HEK293 (cell line): ENCODE measurements at regions not wholly inside any gene's neighbourhood (a gene's known extent, or its start where the extent isn't known, plus 50 kb on each side); places are given as distances from the start of the nearest gene placed in this dataset.

Experiments used
- CTCF ChIA-PET: fragments of 350-600 bp; formaldehyde crosslinking; extraction: SDS; loops from one replicate; lab custom pipeline; 2021; ENCODE audit warnings: antibody characterized with exemption; lab: Yijun Ruan, JAX
- POLR2A ChIA-PET: fragments of 300-600 bp; formaldehyde crosslinking; extraction: SDS; loops from one replicate; lab custom pipeline; 2020; ENCODE audit warnings: antibody characterized with exemption, inconsistent platforms; lab: Yijun Ruan, JAX
- H3K27ac ChIP-seq: fragments of 200-500 bp; sonication (Bioruptor generic); 2 replicates; pipeline ENCODE4 v1.5.1; 2014; ENCODE audit warnings: low read depth, low read length, control low read depth, inconsistent platforms; ENCODE audit errors: extremely low read depth
- H3K36me3 ChIP-seq, 2 experiments: fragments of 200-500 bp in 1 of 2; sonication (Bioruptor generic) in 1 of 2; 1 replicate in 1 of 2; 2 replicates in 1 of 2; pipeline ENCODE4 v1.5.1; 2014 to 2017; ENCODE audit warnings: inconsistent platforms in 2 of 2, low read length in 2 of 2; ENCODE audit not compliant: control insufficient read depth in 2 of 2, insufficient read depth in 1 of 2
- H3K4me1 ChIP-seq: fragments of 200-500 bp; sonication (Bioruptor generic); 2 replicates; pipeline ENCODE4 v1.5.1; 2014; ENCODE audit warnings: mild to moderate bottlenecking, low read length, inconsistent platforms; ENCODE audit not compliant: control insufficient read depth, insufficient read depth
- H3K4me3 ChIP-seq: 2 replicates; pipeline ENCODE4 v1.5.1; 2011; ENCODE audit warnings: low read depth, mild to moderate bottlenecking, control low read depth, low read length, moderate library complexity
- H3K9me3 ChIP-seq: fragments of 200-500 bp; sonication (Bioruptor generic); 2 replicates; pipeline ENCODE4 v1.5.1; 2014; ENCODE audit warnings: low read depth, low read length, inconsistent platforms; ENCODE audit not compliant: control insufficient read depth, insufficient read depth
- KLF10 ChIP-seq: fragments of 450-650 bp; IDR thresholded peaks from 2 replicates; pipeline ENCODE4 v1.5.1; 2018; ENCODE audit warnings: missing biosample characterization, mild to moderate bottlenecking, missing genetic modification characterization
- MYNN ChIP-seq: fragments of 450-650 bp; formaldehyde crosslinking; IDR thresholded peaks from 2 replicates; pipeline ENCODE4 v1.5.1; 2016; ENCODE audit warnings: missing biosample characterization, missing genetic modification characterization, borderline replicate concordance
- RBAK ChIP-seq: fragments of 450-650 bp; formaldehyde crosslinking; IDR thresholded peaks from 2 replicates; pipeline ENCODE4 v1.5.1; 2016; ENCODE audit warnings: missing biosample characterization, missing genetic modification characterization
- SETDB1 ChIP-seq: IDR thresholded peaks from one replicate; pipeline ENCODE4 v1.6.1; 2017; ENCODE audit warnings: mild to moderate bottlenecking, low read length, moderate library complexity, mixed read lengths; ENCODE audit not compliant: insufficient read length
- ZNF138 ChIP-seq: fragments of 450-650 bp; formaldehyde crosslinking; IDR thresholded peaks from 2 replicates; pipeline ENCODE4 v1.5.1; 2016; ENCODE audit warnings: missing biosample characterization, missing genetic modification characterization, borderline replicate concordance
- ZNF155 ChIP-seq: fragments of 450-650 bp; formaldehyde crosslinking; IDR thresholded peaks from 2 replicates; pipeline ENCODE4 v1.5.1; 2016; ENCODE audit warnings: missing biosample characterization, missing genetic modification characterization
- ZNF2 ChIP-seq: fragments of 450-650 bp; formaldehyde crosslinking; IDR thresholded peaks from 2 replicates; pipeline ENCODE4 v1.5.1; 2016; ENCODE audit warnings: missing biosample characterization, missing genetic modification characterization
- ZNF214 ChIP-seq: fragments of 450-650 bp; formaldehyde crosslinking; IDR thresholded peaks from 2 replicates; pipeline ENCODE4 v1.5.1; 2017; ENCODE audit warnings: missing biosample characterization, mild to moderate bottlenecking, missing genetic modification characterization, borderline replicate concordance
- ZNF274 ChIP-seq, 2 experiments: fragments of 200-500 bp in 1 of 2; fragments of 450-650 bp in 1 of 2; sonication (Bioruptor generic) in 1 of 2; formaldehyde crosslinking in 1 of 2; IDR thresholded peaks; 2 replicates each; pipeline versions ENCODE4 v1.5.1 to v1.6.1; 2014 to 2016; ENCODE audit warnings: borderline replicate concordance in 1 of 2, inconsistent platforms in 1 of 2, low read length in 1 of 2, missing biosample characterization in 1 of 2, missing genetic modification characterization in 1 of 2
- ZNF366 ChIP-seq: fragments of 450-650 bp; formaldehyde crosslinking; conservative IDR thresholded peaks from 2 replicates; pipeline ENCODE4 v1.5.1; 2016; ENCODE audit warnings: missing biosample characterization, missing genetic modification characterization
- ZNF514 ChIP-seq: fragments of 450-650 bp; formaldehyde crosslinking; IDR thresholded peaks from 2 replicates; pipeline ENCODE4 v1.5.1; 2016; ENCODE audit warnings: missing biosample characterization, missing genetic modification characterization
- ZNF530 ChIP-seq: fragments of 450-650 bp; formaldehyde crosslinking; IDR thresholded peaks from 2 replicates; pipeline ENCODE4 v1.5.1; 2016; ENCODE audit warnings: low read depth, missing biosample characterization, missing genetic modification characterization
- ZNF555 ChIP-seq: fragments of 450-650 bp; formaldehyde crosslinking; conservative IDR thresholded peaks from 2 replicates; pipeline ENCODE4 v1.5.1; 2017; ENCODE audit warnings: missing biosample characterization, mild to moderate bottlenecking, missing genetic modification characterization, inconsistent platforms
- ZNF621 ChIP-seq: fragments of 450-650 bp; formaldehyde crosslinking; IDR thresholded peaks from 2 replicates; pipeline ENCODE4 v1.5.1; 2017; ENCODE audit warnings: missing biosample characterization, missing genetic modification characterization
- ZNF785 ChIP-seq: fragments of 450-650 bp; formaldehyde crosslinking; IDR thresholded peaks from 2 replicates; pipeline ENCODE4 v1.5.1; 2016; ENCODE audit warnings: missing biosample characterization, missing genetic modification characterization
- TF ChIP-seq, protein P1 (sequence below): fragments of 450-650 bp; formaldehyde crosslinking; IDR thresholded peaks from 2 replicates; pipeline ENCODE4 v1.5.1; 2017; ENCODE audit warnings: missing biosample characterization, missing genetic modification characterization
- TF ChIP-seq, protein P2 (sequence below): fragments of 450-650 bp; formaldehyde crosslinking; optimal IDR thresholded peaks from 2 replicates; pipeline ENCODE3; 2016; ENCODE audit warnings: missing biosample characterization, mild to moderate bottlenecking, missing genetic modification characterization
- TF ChIP-seq, protein P3 (sequence below): fragments of 450-650 bp; formaldehyde crosslinking; IDR thresholded peaks from 2 replicates; pipeline ENCODE4 v1.5.1; 2017; ENCODE audit warnings: missing biosample characterization, missing genetic modification characterization
- TF ChIP-seq, protein P4 (sequence below): fragments of 450-650 bp; formaldehyde crosslinking; IDR thresholded peaks from 2 replicates; pipeline ENCODE4 v1.5.1; 2016; ENCODE audit warnings: missing biosample characterization, missing genetic modification characterization
- TF ChIP-seq, protein P5 (sequence below): fragments of 450-650 bp; formaldehyde crosslinking; IDR thresholded peaks from 2 replicates; pipeline ENCODE4 v1.5.1; 2016; ENCODE audit warnings: missing biosample characterization, missing genetic modification characterization
- TF ChIP-seq, protein P6 (sequence below): sonication (generic); formaldehyde crosslinking; IDR thresholded peaks from 2 replicates; pipeline ENCODE4 v1.8.1; 2022; ENCODE audit warnings: mild to moderate bottlenecking, moderate library complexity, missing genetic modification reagents

DNA sequence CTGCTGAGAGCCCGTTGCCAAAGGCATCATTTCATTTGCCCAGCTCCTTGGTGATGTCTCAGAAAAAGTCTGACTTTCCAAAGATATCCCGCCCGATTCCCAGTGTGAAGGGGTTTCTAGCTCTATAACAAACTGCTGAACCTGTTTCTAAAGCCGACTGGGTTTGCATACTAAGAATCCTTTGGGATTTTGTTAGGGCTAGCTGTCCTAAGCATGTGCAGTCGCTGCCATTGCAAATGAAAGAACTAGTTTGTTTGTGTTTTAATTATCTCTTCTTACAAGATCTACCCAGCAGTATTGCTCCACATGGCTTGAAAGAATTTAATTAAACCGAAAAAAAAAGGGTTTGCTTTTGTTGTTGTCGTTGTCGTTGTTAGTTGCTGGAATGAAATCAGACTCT, 476.6 kb downstream of the GATA3 start:
- TF ChIP-seq ZNF785 (tag by site-specific recombination) (no peak), ZNF621 (tag by site-specific recombination) (no peak), ZNF514 (tag by site-specific recombination) (no peak), ZNF214 (tag by site-specific recombination) (no peak), SETDB1 (no peak)
- TF ChIP-seq, protein P1, sequence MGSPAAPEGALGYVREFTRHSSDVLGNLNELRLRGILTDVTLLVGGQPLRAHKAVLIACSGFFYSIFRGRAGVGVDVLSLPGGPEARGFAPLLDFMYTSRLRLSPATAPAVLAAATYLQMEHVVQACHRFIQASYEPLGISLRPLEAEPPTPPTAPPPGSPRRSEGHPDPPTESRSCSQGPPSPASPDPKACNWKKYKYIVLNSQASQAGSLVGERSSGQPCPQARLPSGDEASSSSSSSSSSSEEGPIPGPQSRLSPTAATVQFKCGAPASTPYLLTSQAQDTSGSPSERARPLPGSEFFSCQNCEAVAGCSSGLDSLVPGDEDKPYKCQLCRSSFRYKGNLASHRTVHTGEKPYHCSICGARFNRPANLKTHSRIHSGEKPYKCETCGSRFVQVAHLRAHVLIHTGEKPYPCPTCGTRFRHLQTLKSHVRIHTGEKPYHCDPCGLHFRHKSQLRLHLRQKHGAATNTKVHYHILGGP (tag by site-specific recombination) = no peak
- TF ChIP-seq, protein P2, sequence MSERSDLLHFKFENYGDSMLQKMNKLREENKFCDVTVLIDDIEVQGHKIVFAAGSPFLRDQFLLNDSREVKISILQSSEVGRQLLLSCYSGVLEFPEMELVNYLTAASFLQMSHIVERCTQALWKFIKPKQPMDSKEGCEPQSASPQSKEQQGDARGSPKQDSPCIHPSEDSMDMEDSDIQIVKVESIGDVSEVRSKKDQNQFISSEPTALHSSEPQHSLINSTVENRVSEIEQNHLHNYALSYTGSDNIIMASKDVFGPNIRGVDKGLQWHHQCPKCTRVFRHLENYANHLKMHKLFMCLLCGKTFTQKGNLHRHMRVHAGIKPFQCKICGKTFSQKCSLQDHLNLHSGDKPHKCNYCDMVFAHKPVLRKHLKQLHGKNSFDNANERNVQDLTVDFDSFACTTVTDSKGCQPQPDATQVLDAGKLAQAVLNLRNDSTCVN (tag by site-specific recombination) = no peak
- Histone ChIP-seq H3K4me1 (peaks cover 7% of the 10 kb centered on the region; the same call in 1 of the 2 replicates), H3K27ac (no peak overlapping the region), H3K36me3 (no peaks in the 10 kb centered on the region), H3K4me3 (no peak overlapping the region), H3K9me3 (no peaks in the 10 kb centered on the region)
- CTCF ChIA-PET = no interaction called here
- POLR2A ChIA-PET = no interaction called here

DNA sequence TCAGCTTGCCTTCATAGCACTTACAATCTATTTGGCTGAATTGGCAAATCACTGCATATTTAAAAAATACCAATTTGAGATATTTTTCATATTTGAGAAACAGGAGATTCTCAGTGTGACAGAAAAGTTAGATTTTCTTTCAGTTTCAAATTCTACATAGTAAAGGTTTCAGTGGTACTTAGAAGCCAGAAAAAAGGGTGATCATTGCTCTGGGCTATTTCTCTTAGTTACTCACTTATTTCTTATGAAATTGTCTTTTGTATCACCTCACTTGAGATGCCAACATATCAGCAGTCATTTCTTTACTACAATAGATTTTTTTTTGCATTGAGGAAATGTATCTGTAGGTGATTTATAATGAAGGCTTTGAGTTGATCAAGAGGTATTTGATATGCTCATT, 478.2 kb downstream of the GATA3 start:
- no peak overlapping the region for H3K4me3 ChIP-seq
- TF ChIP-seq KLF10 (tag by site-specific recombination) (no peak), ZNF366 (no peak), MYNN (tag by site-specific recombination) (no peak)
- TF ChIP-seq, protein P3, sequence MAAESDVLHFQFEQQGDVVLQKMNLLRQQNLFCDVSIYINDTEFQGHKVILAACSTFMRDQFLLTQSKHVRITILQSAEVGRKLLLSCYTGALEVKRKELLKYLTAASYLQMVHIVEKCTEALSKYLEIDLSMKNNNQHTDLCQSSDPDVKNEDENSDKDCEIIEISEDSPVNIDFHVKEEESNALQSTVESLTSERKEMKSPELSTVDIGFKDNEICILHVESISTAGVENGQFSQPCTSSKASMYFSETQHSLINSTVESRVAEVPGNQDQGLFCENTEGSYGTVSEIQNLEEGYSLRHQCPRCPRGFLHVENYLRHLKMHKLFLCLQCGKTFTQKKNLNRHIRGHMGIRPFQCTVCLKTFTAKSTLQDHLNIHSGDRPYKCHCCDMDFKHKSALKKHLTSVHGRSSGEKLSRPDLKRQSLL (tag by site-specific recombination) = no peak
- ChIA-PET CTCF (interaction anchor here (0.6 to 1.3 kb wide), 3 partner anchors 12 to 190 kb away, joined by 3 to 6 read pairs (median 4); no protein-coding TSS in a partner anchor), POLR2A (interaction anchor here (0.6 kb wide), 1 partner anchor 11 kb away, joined by 3 read pairs; no protein-coding TSS in a partner anchor)
- H3K9me3 ChIP-seq = no peaks in the 10 kb centered on the region
- no peaks in the 10 kb centered on the region for H3K36me3 ChIP-seq
- peaks cover 7% of the 10 kb centered on the region; the same call in 1 of the 2 replicates for H3K4me1 ChIP-seq
- H3K27ac ChIP-seq = no peak overlapping the region

DNA sequence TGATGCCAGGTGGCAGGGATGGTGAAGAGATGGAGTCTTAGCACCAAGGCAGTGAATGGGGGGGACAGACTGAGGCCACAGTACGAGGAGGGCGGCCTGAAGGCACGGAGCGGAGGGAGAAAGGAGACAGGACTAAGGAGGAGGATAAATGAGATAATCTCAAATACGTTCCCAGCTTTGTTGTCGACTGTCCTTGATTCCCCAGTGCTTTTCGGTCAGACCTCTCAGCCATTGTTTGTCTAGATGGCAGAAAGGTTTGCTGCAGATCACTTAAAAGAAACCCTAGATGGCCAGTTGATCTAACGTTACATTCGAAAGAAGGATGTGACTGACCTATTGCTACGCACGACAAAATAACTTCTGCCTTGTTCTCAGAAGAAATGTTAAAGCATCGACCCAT, 479.0 kb downstream of the GATA3 start:
- no peak for TF ChIP-seq ZNF138 (tag by site-specific recombination)
- TF ChIP-seq ZNF514 (tag by site-specific recombination) = no peak
- TF ChIP-seq, protein P4, sequence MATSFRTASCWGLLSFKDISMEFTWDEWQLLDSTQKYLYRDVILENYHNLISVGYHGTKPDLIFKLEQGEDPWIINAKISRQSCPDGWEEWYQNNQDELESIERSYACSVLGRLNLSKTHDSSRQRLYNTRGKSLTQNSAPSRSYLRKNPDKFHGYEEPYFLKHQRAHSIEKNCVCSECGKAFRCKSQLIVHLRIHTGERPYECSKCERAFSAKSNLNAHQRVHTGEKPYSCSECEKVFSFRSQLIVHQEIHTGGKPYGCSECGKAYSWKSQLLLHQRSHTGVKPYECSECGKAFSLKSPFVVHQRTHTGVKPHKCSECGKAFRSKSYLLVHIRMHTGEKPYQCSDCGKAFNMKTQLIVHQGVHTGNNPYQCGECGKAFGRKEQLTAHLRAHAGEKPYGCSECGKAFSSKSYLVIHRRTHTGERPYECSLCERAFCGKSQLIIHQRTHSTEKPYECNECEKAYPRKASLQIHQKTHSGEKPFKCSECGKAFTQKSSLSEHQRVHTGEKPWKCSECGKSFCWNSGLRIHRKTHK (tag by site-specific recombination) = no peak
- TF ChIP-seq, protein P5, sequence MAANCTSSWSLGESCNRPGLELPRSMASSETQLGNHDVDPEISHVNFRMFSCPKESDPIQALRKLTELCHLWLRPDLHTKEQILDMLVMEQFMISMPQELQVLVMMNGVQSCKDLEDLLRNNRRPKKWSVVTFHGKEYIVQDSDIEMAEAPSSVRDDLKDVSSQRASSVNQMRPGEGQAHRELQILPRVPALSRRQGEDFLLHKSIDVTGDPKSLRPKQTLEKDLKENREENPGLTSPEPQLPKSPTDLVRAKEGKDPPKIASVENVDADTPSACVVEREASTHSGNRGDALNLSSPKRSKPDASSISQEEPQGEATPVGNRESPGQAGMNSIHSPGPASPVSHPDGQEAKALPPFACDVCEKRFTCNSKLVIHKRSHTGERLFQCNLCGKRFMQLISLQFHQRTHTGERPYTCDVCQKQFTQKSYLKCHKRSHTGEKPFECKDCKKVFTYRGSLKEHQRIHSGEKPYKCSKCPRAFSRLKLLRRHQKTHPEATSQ = no peak
- no peak for TF ChIP-seq ZNF2 (tag by site-specific recombination)
- TF ChIP-seq ZNF555 = no peak
- TF ChIP-seq, protein P6, sequence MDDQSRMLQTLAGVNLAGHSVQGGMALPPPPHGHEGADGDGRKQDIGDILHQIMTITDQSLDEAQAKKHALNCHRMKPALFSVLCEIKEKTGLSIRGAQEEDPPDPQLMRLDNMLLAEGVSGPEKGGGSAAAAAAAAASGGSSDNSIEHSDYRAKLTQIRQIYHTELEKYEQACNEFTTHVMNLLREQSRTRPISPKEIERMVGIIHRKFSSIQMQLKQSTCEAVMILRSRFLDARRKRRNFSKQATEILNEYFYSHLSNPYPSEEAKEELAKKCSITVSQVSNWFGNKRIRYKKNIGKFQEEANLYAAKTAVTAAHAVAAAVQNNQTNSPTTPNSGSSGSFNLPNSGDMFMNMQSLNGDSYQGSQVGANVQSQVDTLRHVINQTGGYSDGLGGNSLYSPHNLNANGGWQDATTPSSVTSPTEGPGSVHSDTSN = no peak
- TF ChIP-seq ZNF155 = no peak
- TF ChIP-seq ZNF274 (IDR thresholded peaks at IDR 0.05; ENCODE audit: low read length) = no peak
- no peak for TF ChIP-seq ZNF274 (tag by site-specific recombination; IDR thresholded peaks at IDR 0.05; ENCODE audit: borderline replicate concordance)
- no peak for TF ChIP-seq RBAK (tag by site-specific recombination)
- TF ChIP-seq ZNF530 = no peak
- ChIA-PET POLR2A (interaction anchor here (0.5 to 0.6 kb wide), 2 partner anchors 104 to 479 kb away, joined by 3 to 12 read pairs; partner anchors contain the start of gene GATA3), CTCF (interaction anchor here (0.6 to 1.3 kb wide), 3 partner anchors 13 to 49 kb away, joined by 3 to 6 read pairs (median 4); no protein-coding TSS in a partner anchor)
- H3K9me3 ChIP-seq = no peaks in the 10 kb centered on the region
- H3K27ac ChIP-seq = no peak overlapping the region; the same call in 1 of the 2 replicates
- H3K4me1 ChIP-seq = peaks cover 7% of the 10 kb centered on the region; the same call in 1 of the 2 replicates
- H3K36me3 ChIP-seq = no peaks in the 10 kb centered on the region
- no peak overlapping the region for H3K4me3 ChIP-seq
